GM13977 (cell line): ENCODE measurements at regions not wholly inside any gene's neighbourhood (a gene's known extent, or its start where the extent isn't known, plus 50 kb on each side); places are given as distances from the start of the nearest gene placed in this dataset.

Experiments used
- DNase-seq: peaks from one replicate; pipeline ENCODE4 v3.0.0; 2012; ENCODE audit warnings: low spot score
- in situ Hi-C: fragments of 300-500 bp; cut with MboI; formaldehyde crosslinking; loops from one replicate; pipeline ENCODE4 v1.12.0; 2022; ENCODE audit warnings: low sequenced_read_pairs, low pct_unique_long_range_greater_than_20kb, mixed read lengths, inconsistent platforms; ENCODE audit not compliant: unreplicated experiment
- TF ChIP-seq, protein P1 (sequence below): IDR thresholded peaks from 2 replicates; pipeline ENCODE4 v1.5.1; 2012; ENCODE audit warnings: mild to moderate bottlenecking, control low read depth; ENCODE audit not compliant: insufficient read depth; ENCODE audit errors: extremely low read depth, missing control alignments

DNA sequence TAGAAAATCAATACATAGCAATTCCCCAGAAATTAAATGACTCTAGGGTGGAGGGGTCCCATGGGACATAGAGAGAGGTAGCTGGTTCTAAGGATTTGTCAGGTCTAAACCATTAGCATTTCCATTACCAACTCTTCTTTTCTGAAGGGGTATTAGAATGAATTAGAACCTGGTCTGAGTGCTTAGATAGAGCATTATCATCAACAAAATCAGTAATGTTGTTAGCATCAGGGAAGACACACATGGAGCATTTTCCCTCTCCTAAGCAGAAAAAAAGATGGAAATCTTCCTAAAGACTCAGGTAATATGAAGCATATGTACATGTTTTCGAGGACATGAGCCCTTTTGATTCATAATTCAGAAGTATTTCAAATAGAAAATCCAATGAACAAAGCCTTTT lies 984.4 kb upstream of the NCAM2 start:
- no peak for DNase-seq
- in situ Hi-C loops, result no loop called here

DNA sequence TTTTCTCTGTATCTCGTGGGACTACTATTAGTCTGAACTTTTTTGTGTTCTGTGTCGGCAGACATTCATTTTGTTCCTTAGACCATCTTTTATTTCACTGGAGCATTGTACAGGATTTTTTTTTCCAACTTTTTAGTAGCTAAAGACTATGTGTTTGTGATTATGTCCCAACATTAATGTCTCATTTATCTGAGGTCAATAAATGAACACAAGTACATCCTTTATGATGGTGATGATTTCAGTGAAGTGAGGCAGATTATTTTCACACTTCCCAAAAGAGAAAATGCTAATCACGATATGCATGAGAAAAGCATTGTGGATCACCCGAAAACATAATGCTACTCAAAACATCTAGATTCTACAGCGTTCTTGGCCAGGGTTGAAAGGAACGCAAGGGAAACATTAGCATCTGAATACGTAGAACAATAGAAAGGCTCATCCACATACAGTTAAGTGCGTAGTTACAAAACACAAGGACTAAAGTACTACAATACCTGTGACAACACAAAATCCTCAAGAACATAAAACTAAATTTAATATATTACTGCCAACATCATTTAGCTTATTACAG lies 981.7 kb upstream of the NCAM2 start:
- in situ Hi-C loops, result no loop called here
- no peak for DNase-seq

More for the DNA sequence above, 984.4 kb upstream of the NCAM2 start:
- TF ChIP-seq, protein P1, sequence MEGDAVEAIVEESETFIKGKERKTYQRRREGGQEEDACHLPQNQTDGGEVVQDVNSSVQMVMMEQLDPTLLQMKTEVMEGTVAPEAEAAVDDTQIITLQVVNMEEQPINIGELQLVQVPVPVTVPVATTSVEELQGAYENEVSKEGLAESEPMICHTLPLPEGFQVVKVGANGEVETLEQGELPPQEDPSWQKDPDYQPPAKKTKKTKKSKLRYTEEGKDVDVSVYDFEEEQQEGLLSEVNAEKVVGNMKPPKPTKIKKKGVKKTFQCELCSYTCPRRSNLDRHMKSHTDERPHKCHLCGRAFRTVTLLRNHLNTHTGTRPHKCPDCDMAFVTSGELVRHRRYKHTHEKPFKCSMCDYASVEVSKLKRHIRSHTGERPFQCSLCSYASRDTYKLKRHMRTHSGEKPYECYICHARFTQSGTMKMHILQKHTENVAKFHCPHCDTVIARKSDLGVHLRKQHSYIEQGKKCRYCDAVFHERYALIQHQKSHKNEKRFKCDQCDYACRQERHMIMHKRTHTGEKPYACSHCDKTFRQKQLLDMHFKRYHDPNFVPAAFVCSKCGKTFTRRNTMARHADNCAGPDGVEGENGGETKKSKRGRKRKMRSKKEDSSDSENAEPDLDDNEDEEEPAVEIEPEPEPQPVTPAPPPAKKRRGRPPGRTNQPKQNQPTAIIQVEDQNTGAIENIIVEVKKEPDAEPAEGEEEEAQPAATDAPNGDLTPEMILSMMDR, result no peak

DNA sequence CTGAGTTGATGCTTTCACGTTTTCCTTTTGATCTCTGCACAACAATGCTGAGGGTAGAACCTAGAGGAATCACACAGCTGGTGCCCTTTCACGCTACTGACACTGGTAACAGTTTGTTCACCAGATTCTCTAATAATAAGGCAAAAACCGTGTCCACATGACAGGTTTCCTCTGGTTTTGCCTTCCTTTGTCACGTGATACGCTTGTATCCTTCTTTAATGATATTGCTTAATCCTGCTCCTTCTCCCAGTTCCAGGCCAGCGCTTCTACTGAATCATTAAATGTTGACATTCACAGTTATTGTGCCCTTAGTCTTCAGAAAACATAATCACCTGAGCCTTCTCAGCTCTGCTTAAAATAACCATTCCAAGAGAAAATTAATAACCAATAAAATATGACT lies 978.2 kb upstream of the NCAM2 start:
- in situ Hi-C loops, result no loop called here
- DNase-seq, result no peak
- TF ChIP-seq, protein P1, result no peak

More for the DNA sequence above, 981.7 kb upstream of the NCAM2 start:
- TF ChIP-seq, protein P1, result no peak

DNA sequence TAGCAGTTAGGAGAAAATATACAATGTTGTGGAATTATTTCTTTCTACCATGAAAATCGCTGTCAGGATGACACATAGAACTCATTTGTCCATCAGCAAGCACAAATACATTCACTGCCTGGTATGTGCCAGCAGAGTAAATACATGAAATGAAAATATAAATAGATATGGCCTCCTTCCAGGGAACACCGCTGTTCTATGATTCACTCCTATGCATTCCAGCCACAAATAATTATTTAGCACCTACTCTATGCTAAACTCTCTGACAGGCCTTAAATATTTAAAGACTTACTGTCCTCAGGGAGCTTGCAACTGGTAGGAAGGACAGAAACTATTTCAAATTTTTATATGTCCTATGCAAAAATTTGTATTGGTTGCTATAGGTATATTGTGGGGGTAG lies 975.0 kb upstream of the NCAM2 start:
- in situ Hi-C loops, result no loop called here
- DNase-seq, result no peak
- TF ChIP-seq, protein P1, result no peak

DNA sequence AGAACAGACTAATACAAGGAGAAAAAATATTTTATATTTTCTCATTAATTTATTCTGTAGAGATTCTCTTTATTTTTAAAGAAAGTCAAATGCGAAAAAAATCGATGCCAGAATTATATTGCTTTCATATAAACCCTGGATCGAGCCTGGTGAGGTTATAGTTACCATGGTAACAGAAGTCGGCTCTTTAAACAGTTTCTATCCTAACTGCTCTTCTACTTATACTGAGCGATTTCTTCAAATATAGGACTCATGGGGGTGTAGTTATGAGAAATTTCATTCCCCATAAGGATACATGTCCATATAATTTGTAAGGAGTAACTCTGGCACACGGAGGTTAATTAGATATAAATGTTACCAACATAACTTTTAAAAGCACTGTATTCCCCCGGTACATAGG lies 973.5 kb upstream of the NCAM2 start:
- in situ Hi-C loops, result no loop called here
- TF ChIP-seq, protein P1, result no peak
- no peak for DNase-seq

DNA sequence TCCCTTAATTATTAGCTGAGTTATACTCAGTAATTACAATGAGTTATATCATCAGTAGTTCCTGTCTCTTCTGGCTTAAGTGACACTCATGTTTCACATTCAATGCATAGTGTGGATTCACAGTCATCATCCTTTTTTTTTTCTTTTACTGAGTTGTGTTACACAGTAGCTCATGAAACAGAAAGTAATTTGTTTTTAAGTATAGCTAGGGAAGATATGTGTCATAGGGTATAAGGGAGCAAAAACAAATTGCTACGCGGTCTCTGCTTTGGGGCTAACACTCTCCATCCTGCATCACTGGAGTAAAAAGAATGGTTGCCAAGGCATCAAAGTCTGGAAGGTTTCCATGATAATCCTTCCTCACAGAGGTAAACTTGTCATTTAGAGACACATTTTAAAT lies 971.7 kb upstream of the NCAM2 start:
- DNase-seq, result no peak
- TF ChIP-seq, protein P1, result no peak
- in situ Hi-C loops, result no loop called here
